HepG2 (cell line): ENCODE measurements at regions not wholly inside any gene's neighbourhood (a gene's known extent, or its start where the extent isn't known, plus 50 kb on each side); places are given as distances from the start of the nearest gene placed in this dataset.

Source experiments
- ATAC-seq: fragments of 200-7000 bp; cut with Tn5 transposase; 3 replicates; pipeline ENCODE4 v1.9.1; 2020; ENCODE audit warnings: mild to moderate bottlenecking, moderate library complexity
- BruUV-seq: library from RNA; stranded (reverse); fragments of 400-500 nt; replicated peaks from 2 replicates; lab custom pipeline; 2021; lab: Mats Ljungman, UMichigan
- CTCF ChIA-PET: fragments of 300-600 bp; formaldehyde crosslinking; extraction: SDS; loops from one replicate; lab custom pipeline; 2021; ENCODE audit warnings: low total read pairs, inconsistent platforms, low intra/inter-chr PET ratio; lab: Yijun Ruan, JAX
- POLR2A ChIA-PET: fragments of 350-600 bp; sonication (Branson Sonifier 250); formaldehyde crosslinking; loops from one replicate; lab custom pipeline; 2020; ENCODE audit warnings: antibody characterized with exemption, inconsistent platforms; lab: Yijun Ruan, JAX
- DNase-seq: peaks from one replicate; pipeline ENCODE4 v3.0.0-alpha.2; 2015; ENCODE audit warnings: low spot score
- FAIRE-seq: peaks from 3 replicates; lab custom pipeline; 2011; peaks lifted over from hg19 to GRCh38; lab: Jason Lieb, UNC
- H2AFZ ChIP-seq: one replicate; pipeline ENCODE4 v1.6.1; 2011; ENCODE audit warnings: low read length, inconsistent platforms
- H3K27ac ChIP-seq: fragments of 300-600 bp; 3 replicates; pipeline ENCODE4 v1.8.0; 2011; ENCODE audit warnings: mixed run types, mild to moderate bottlenecking, mixed read lengths, low read length, inconsistent platforms; ENCODE audit not compliant: insufficient read depth; ENCODE audit errors: extremely low read length
- H3K27me3 ChIP-seq, 2 experiments: fragments of 200-600 bp in 1 of 2; 2 replicates in 1 of 2; 3 replicates in 1 of 2; pipeline versions ENCODE4 v1.6.0 to v1.8.0; 2011; ENCODE audit warnings: low read length in 2 of 2, mild to moderate bottlenecking in 2 of 2, moderate library complexity in 2 of 2, inconsistent platforms in 1 of 2; ENCODE audit not compliant: insufficient read depth in 2 of 2, control insufficient read depth in 1 of 2
- H3K36me3 ChIP-seq, 2 experiments: fragments of 200-600 bp in 1 of 2; replicated peaks in 1 of 2; 2 replicates in 1 of 2; 3 replicates in 1 of 2; pipeline versions ENCODE4 v1.5.1 to v1.8.0; 2011; ENCODE audit warnings: low read length in 2 of 2, inconsistent platforms in 1 of 2; ENCODE audit not compliant: insufficient read depth in 2 of 2, control insufficient read depth in 1 of 2
- H3K4me1 ChIP-seq: 2 replicates; pipeline ENCODE4 v1.5.1; 2012; ENCODE audit warnings: low read length, inconsistent platforms; ENCODE audit not compliant: insufficient read depth
- H3K4me2 ChIP-seq: 2 replicates; pipeline ENCODE4 v1.6.0; 2011; ENCODE audit warnings: low read depth, low read length, inconsistent platforms
- H3K4me3 ChIP-seq, 3 experiments: fragments of 200-600 bp in 1 of 3; sonication (generic), shearing (Covaris generic) in 1 of 3; replicated peaks in 1 of 3; 2 replicates each; pipeline ENCODE4 v1.5.1; 2011 to 2016; ENCODE audit warnings: low read length in 3 of 3, inconsistent platforms in 2 of 3, low read depth in 2 of 3, mild to moderate bottlenecking in 2 of 3, control low read depth in 1 of 3, mixed read lengths in 1 of 3; ENCODE audit not compliant: insufficient read depth in 1 of 3
- H3K79me2 ChIP-seq: one replicate; pipeline ENCODE4 v1.6.1; 2011; ENCODE audit warnings: low read length, inconsistent platforms; ENCODE audit not compliant: insufficient read depth
- H3K9ac ChIP-seq: 2 replicates; pipeline ENCODE4 v1.6.0; 2011; ENCODE audit warnings: mild to moderate bottlenecking, low read depth, low read length, inconsistent platforms; ENCODE audit not compliant: insufficient read depth
- H3K9me3 ChIP-seq: 2 replicates; pipeline ENCODE4 v1.5.1; 2012; ENCODE audit warnings: mild to moderate bottlenecking, low read length
- H4K20me1 ChIP-seq: 2 replicates; pipeline ENCODE4 v1.6.0; 2011; ENCODE audit warnings: inconsistent platforms, mild to moderate bottlenecking, low read length, moderate library complexity; ENCODE audit not compliant: insufficient read depth
- HMG20B ChIP-seq: conservative IDR thresholded peaks from 2 replicates; pipeline ENCODE4 v1.6.1; 2016; ENCODE audit warnings: missing genetic modification reagents, missing compliant biosample characterization
- HNRNPH1 ChIP-seq: fragments of 200-400 bp; formaldehyde crosslinking; optimal IDR thresholded peaks from 2 replicates; pipeline ENCODE3; 2017; ENCODE audit warnings: mild to moderate bottlenecking, low read depth, low read length
- HNRNPUL1 ChIP-seq: fragments of 200-400 bp; formaldehyde crosslinking; IDR thresholded peaks from 2 replicates; pipeline ENCODE4 v1.6.1; 2017; ENCODE audit warnings: low read depth, mild to moderate bottlenecking, low read length, moderate library complexity
- MTA1 ChIP-seq: sonication (generic); formaldehyde crosslinking; IDR thresholded peaks from 2 replicates; pipeline ENCODE4 v1.4.0; 2020; ENCODE audit warnings: missing genetic modification reagents, mild to moderate bottlenecking, borderline replicate concordance
- NFE2L2 ChIP-seq: fragments of 150-350 bp; IDR thresholded peaks from 2 replicates; pipeline ENCODE4 v1.6.1; 2014; ENCODE audit warnings: low read length
- TFDP1 ChIP-seq: IDR thresholded peaks from 2 replicates; pipeline ENCODE4 v1.6.1; 2016; ENCODE audit warnings: missing compliant biosample characterization, missing genetic modification reagents, borderline replicate concordance
- ZFP82 ChIP-seq: sonication (generic); formaldehyde crosslinking; IDR thresholded peaks from 2 replicates; pipeline ENCODE4 v1.5.1; 2020; ENCODE audit warnings: mild to moderate bottlenecking, missing genetic modification reagents, borderline replicate concordance
- ZIK1 ChIP-seq: sonication (generic); formaldehyde crosslinking; IDR thresholded peaks from 2 replicates; pipeline ENCODE4 v1.5.0; 2020; ENCODE audit warnings: mild to moderate bottlenecking, low read depth, missing genetic modification reagents, borderline replicate concordance
- ZNF710 ChIP-seq: sonication (generic); formaldehyde crosslinking; IDR thresholded peaks from 2 replicates; pipeline ENCODE4 v1.5.0; 2020; ENCODE audit warnings: mild to moderate bottlenecking, missing genetic modification reagents, borderline replicate concordance
- ZNF776 ChIP-seq: sonication (generic); formaldehyde crosslinking; IDR thresholded peaks from 2 replicates; pipeline ENCODE4 v1.4.0; 2020; ENCODE audit warnings: mild to moderate bottlenecking, missing genetic modification reagents
- ZSCAN12 ChIP-seq: sonication (generic); formaldehyde crosslinking; IDR thresholded peaks from 2 replicates; pipeline ENCODE4 v1.9.0; 2021; ENCODE audit warnings: mild to moderate bottlenecking, missing genetic modification reagents
- WGBS: methylation state at CpG from one replicate; pipeline ENCODE4 v1.1.6; 2017; ENCODE audit warnings: low lambda C conversion rate; 5-methylcytosine and 5-hydroxymethylcytosine counted together
- in situ Hi-C: cut with HindIII; loops from 2 replicates; pipeline ENCODE4 v1.10.0; 2017; ENCODE audit warnings: low pct_unique_long_range_greater_than_20kb; ENCODE audit not compliant: extremely low pct_ligation_motif_present
- intact Hi-C: fragments of 100-400 bp; cut with micrococcal nuclease; formaldehyde crosslinking; loops from one replicate; pipeline ENCODE4 v1.10.0; 2022; ENCODE audit not compliant: unreplicated experiment
- TF ChIP-seq, protein P1 (sequence below): IDR thresholded peaks from 2 replicates; pipeline ENCODE4 v1.6.1; 2012; ENCODE audit warnings: low read length, improper control_type of control experiment

DNA sequence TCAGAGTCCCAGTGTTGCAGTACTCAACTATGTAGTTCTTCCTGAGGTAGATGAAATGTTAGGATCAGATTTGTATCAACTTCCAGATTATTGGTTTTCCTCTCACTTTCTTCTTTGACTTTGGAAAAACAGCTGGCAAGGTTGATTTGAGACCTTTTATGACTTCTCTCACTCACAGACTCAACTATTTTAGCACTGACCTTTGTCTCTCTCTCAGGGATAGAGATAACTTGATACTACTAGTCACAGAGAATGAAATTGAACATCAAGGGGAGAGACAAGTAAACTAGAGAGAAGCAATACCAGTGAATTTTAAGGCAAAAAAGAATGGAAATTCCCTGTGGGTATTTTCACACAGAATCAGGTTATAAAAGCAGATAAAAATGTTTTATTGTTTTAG lies 159.7 kb upstream of the B3GALT2 start:
- no TSS peak for BruUV-seq

GRCh38 chr1:193342811-193343210 lies 156.4 kb upstream of the B3GALT2 start:
- ChIA-PET CTCF (no interaction called here), POLR2A (no interaction called here)
- Histone ChIP-seq H3K27ac (no peak overlapping the region), H3K4me1 (no peaks in the 10 kb centered on the region), H3K4me3 (no peak overlapping the region), H3K9ac (no peak overlapping the region), H2AFZ (no peak overlapping the region), H3K79me2 (no peaks in the 10 kb centered on the region), H3K36me3 (no peaks in the 10 kb centered on the region), H4K20me1 (no peaks in the 10 kb centered on the region), H3K9me3 (no peaks in the 10 kb centered on the region), H3K27me3 (no peaks in the 10 kb centered on the region; a peak in 1 of 5 replicates), H3K4me2 (no peak overlapping the region)
- TF ChIP-seq HNRNPUL1 (no peak), ZFP82 (CRISPR knock-in tag) (no peak), MTA1 (no peak), ZIK1 (CRISPR knock-in tag) (no peak), NFE2L2 (no peak), ZNF710 (no peak), TFDP1 (CRISPR knock-in tag) (no peak), ZNF776 (CRISPR knock-in tag) (no peak), HMG20B (CRISPR knock-in tag) (no peak), ZSCAN12 (CRISPR knock-in tag) (no peak)
- TF ChIP-seq, protein P1, sequence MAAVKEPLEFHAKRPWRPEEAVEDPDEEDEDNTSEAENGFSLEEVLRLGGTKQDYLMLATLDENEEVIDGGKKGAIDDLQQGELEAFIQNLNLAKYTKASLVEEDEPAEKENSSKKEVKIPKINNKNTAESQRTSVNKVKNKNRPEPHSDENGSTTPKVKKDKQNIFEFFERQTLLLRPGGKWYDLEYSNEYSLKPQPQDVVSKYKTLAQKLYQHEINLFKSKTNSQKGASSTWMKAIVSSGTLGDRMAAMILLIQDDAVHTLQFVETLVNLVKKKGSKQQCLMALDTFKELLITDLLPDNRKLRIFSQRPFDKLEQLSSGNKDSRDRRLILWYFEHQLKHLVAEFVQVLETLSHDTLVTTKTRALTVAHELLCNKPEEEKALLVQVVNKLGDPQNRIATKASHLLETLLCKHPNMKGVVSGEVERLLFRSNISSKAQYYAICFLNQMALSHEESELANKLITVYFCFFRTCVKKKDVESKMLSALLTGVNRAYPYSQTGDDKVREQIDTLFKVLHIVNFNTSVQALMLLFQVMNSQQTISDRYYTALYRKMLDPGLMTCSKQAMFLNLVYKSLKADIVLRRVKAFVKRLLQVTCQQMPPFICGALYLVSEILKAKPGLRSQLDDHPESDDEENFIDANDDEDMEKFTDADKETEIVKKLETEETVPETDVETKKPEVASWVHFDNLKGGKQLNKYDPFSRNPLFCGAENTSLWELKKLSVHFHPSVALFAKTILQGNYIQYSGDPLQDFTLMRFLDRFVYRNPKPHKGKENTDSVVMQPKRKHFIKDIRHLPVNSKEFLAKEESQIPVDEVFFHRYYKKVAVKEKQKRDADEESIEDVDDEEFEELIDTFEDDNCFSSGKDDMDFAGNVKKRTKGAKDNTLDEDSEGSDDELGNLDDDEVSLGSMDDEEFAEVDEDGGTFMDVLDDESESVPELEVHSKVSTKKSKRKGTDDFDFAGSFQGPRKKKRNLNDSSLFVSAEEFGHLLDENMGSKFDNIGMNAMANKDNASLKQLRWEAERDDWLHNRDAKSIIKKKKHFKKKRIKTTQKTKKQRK: no peak
- FAIRE-seq (no peak), DNase-seq (no peak), ATAC-seq (no peak)
- 82% methylated on average over 12 of the region's 13 CpGs for WGBS
- no TSS peak for BruUV-seq
- in situ Hi-C loops: no loop called here
- intact Hi-C loops: loop anchor here (10.0 kb wide), 1 partner anchor 158 kb away; the partner anchor contains the start of gene B3GALT2

More for the DNA sequence above, 159.7 kb upstream of the B3GALT2 start:
- ChIA-PET POLR2A (no interaction called here), CTCF (no interaction called here)
- FAIRE-seq: no peak
- no peak overlapping the region for H3K9ac ChIP-seq
- in situ Hi-C loops: no loop called here
- H3K27me3 ChIP-seq: no peaks in the 10 kb centered on the region; a peak in 1 of 5 replicates
- intact Hi-C loops: loop anchor here (10.0 kb wide), 1 partner anchor 161 kb away; the partner anchor contains the start of gene B3GALT2
- H3K36me3 ChIP-seq: no peaks in the 10 kb centered on the region
- no peak overlapping the region for H2AFZ ChIP-seq
- no peak overlapping the region for H3K4me2 ChIP-seq
- TF ChIP-seq HNRNPH1: no peak
- H3K9me3 ChIP-seq: no peaks in the 10 kb centered on the region
- H3K27ac ChIP-seq: no peak overlapping the region
- H3K79me2 ChIP-seq: no peaks in the 10 kb centered on the region
- H4K20me1 ChIP-seq: no peaks in the 10 kb centered on the region
- H3K4me3 ChIP-seq: no peak overlapping the region
- no peaks in the 10 kb centered on the region for H3K4me1 ChIP-seq
- ATAC-seq: no peak
- no peak for DNase-seq
